GM23248 (cell line): ENCODE measurements at regions not wholly inside any gene's neighbourhood (a gene's known extent, or its start where the extent isn't known, plus 50 kb on each side); places are given as distances from the start of the nearest gene placed in this dataset.

ENCODE experiments used
- DNase-seq: peaks from one replicate; pipeline ENCODE4 v3.0.0-alpha.2; 2015
- H2AFZ ChIP-seq: fragments of 200-600 bp; sonication (generic); 2 replicates; pipeline ENCODE4 v1.6.1; 2016; ENCODE audit warnings: antibody characterized with exemption
- H3F3A ChIP-seq: fragments of 200-600 bp; sonication (generic); 2 replicates; pipeline ENCODE4 v1.6.1; 2016; ENCODE audit warnings: mild to moderate bottlenecking, antibody characterized with exemption, mixed run types; ENCODE audit not compliant: insufficient read depth
- H3K27ac ChIP-seq: fragments of 200-600 bp; sonication (generic); 2 replicates; pipeline ENCODE4 v1.5.1; 2016; ENCODE audit warnings: mild to moderate bottlenecking
- H3K27me3 ChIP-seq: fragments of 200-600 bp; sonication (generic); replicated peaks from 2 replicates; pipeline ENCODE4 v1.6.1; 2016; ENCODE audit warnings: mild to moderate bottlenecking; ENCODE audit not compliant: insufficient read depth
- H3K36me3 ChIP-seq: fragments of 200-600 bp; sonication (generic); 2 replicates; pipeline ENCODE4 v1.6.1; 2016; ENCODE audit warnings: low read depth, mild to moderate bottlenecking
- H3K4me1 ChIP-seq: fragments of 200-600 bp; sonication (generic); 2 replicates; pipeline ENCODE4 v1.6.1; 2016; ENCODE audit warnings: mild to moderate bottlenecking; ENCODE audit not compliant: insufficient read depth
- H3K4me2 ChIP-seq: fragments of 200-600 bp; sonication (generic); one replicate; pipeline ENCODE4 v1.6.1; 2016; ENCODE audit warnings: mild to moderate bottlenecking; ENCODE audit not compliant: unreplicated experiment
- H3K4me3 ChIP-seq: fragments of 200-600 bp; sonication (generic); 2 replicates; pipeline ENCODE4 v1.5.1; 2016; ENCODE audit warnings: mild to moderate bottlenecking
- H3K79me2 ChIP-seq: fragments of 200-600 bp; sonication (generic); 2 replicates; pipeline ENCODE4 v1.6.1; 2016; ENCODE audit warnings: mild to moderate bottlenecking; ENCODE audit not compliant: insufficient read depth
- H3K9ac ChIP-seq: fragments of 200-600 bp; sonication (generic); 2 replicates; pipeline ENCODE4 v1.6.1; 2016; ENCODE audit warnings: mild to moderate bottlenecking
- H3K9me2 ChIP-seq: fragments of 200-600 bp; sonication (generic); 2 replicates; pipeline ENCODE4 v1.6.1; 2016; ENCODE audit warnings: mixed run types, mild to moderate bottlenecking, moderate library complexity; ENCODE audit not compliant: insufficient read depth
- H3K9me3 ChIP-seq: fragments of 200-600 bp; sonication (generic); one replicate; pipeline ENCODE4 v1.6.1; 2017; ENCODE audit warnings: low read depth
- H4K20me1 ChIP-seq: fragments of 200-600 bp; sonication (generic); 2 replicates; pipeline ENCODE4 v1.6.0; 2016; ENCODE audit not compliant: insufficient read depth
- EZH2 ChIP-seq: fragments of 200-600 bp; sonication (generic); IDR thresholded peaks from 2 replicates; pipeline ENCODE4 v1.6.1; 2018; ENCODE audit warnings: antibody characterized with exemption, mild to moderate bottlenecking; ENCODE audit not compliant: insufficient read depth, poor library complexity, severe bottlenecking
- EZH2phosphoT487 ChIP-seq: fragments of 200-600 bp; sonication (generic); IDR thresholded peaks from 2 replicates; pipeline ENCODE4 v1.6.1; 2018; ENCODE audit warnings: antibody characterized with exemption, moderate library complexity, mild to moderate bottlenecking, low read depth; ENCODE audit not compliant: insufficient read depth
- WGBS, 2 experiments: methylation state at CpG; one replicate each; pipeline ENCODE4 v1.1.6; 2015 to 2017; ENCODE audit warnings: low lambda C conversion rate in 2 of 2, low coverage in 1 of 2; ENCODE audit errors: missing lambda C conversion rate in 2 of 2; 5-methylcytosine and 5-hydroxymethylcytosine counted together
- in situ Hi-C: fragments of 300-500 bp; cut with MboI; formaldehyde crosslinking; loops from 2 replicates; pipeline ENCODE4 v1.15.0; 2020

DNA sequence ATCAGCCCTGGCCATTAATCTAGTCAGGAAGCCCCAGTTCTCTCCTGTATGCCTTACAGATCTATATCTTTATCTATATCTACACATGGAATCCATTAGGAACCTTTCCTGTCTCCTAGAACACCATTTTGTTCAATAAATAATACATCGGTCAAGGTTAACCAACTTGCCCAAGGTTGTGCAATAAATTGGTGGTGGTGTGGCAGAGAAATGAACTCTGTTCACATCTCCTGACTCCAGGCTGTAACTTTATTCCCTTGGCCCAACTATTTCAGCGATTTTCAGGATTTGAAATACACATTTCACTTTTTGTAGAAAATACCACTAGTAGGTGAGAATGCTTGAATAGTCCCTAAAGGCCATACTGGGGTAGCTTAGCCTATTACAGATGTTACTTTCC, 712.5 kb upstream of the FZD8 start:
- Histone ChIP-seq H3K9ac (no peak overlapping the region), H3K4me3 (no peak overlapping the region), H3K27me3 (no peaks in the 10 kb centered on the region), H3K9me2 (no peaks in the 10 kb centered on the region; the same call in 1 of the 2 replicates), H3K9me3 (no peaks in the 10 kb centered on the region), H2AFZ (no peak overlapping the region), H3K36me3 (no peaks in the 10 kb centered on the region), H3K4me1 (peaks cover 10% of the 10 kb centered on the region; the same call in 1 of the 2 replicates), H3K27ac (no peak overlapping the region), H3F3A (peaks cover 3% of the 10 kb centered on the region; the same call in 1 of the 2 replicates), H4K20me1 (no peaks in the 10 kb centered on the region), H3K4me2 (no peak overlapping the region), H3K79me2 (no peaks in the 10 kb centered on the region)
- in situ Hi-C loops: no loop called here
- DNase-seq: no peak
- no peak for TF ChIP-seq EZH2phosphoT487
- no peak for TF ChIP-seq EZH2
- WGBS, 2 experiments: 97 to 98% methylated on average over 2 of the region's 2 CpGs

DNA sequence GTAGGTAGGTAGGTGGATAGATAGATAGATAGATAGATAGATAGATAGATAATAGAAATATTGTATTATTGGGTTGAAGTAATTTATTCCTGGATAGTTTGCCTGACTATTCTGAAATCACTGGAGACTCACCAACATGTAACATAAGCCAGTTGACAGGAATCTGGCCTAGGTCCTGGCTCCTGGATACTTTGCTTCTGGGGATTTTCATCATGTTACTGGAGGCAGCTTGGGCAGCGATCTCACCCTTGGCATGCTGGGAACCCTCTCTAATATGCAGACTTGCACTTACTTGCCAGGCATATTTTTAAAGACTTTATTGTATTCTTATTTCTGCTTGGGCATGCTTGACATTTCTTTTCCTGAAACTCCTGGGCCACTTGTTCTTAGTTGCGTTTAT, 709.1 kb upstream of the FZD8 start:
- DNase-seq: no peak
- TF ChIP-seq EZH2phosphoT487 (no peak), EZH2 (no peak)

GRCh38 chr10:36349445-36350078, 707.5 kb upstream of the FZD8 start:
- Histone ChIP-seq H3K9me2 (no peaks in the 10 kb centered on the region), H3K9me3 (no peaks in the 10 kb centered on the region), H3K36me3 (no peaks in the 10 kb centered on the region), H3F3A (peaks cover 16% of the 10 kb centered on the region), H3K4me1 (peaks cover 31% of the 10 kb centered on the region), H3K27ac (peak overlapping the region; percentile 43), H3K79me2 (no peaks in the 10 kb centered on the region), H4K20me1 (no peaks in the 10 kb centered on the region), H3K4me3 (no peak overlapping the region), H2AFZ (peak overlapping the region; percentile 34), H3K4me2 (peak overlapping the region; percentile 49), H3K9ac (peak overlapping the region; percentile 11; the same call in 1 of the 2 replicates), H3K27me3 (no peaks in the 10 kb centered on the region)
- TF ChIP-seq EZH2 (no peak), EZH2phosphoT487 (no peak)
- DNase-seq: peak; percentile 89
- in situ Hi-C loops: no loop called here
- 51% methylated on average over 8 of the region's 8 CpGs for WGBS, 2 experiments

More for the DNA sequence above, 709.1 kb upstream of the FZD8 start:
- Histone ChIP-seq H3K27ac (no peak overlapping the region), H3F3A (peaks cover 7% of the 10 kb centered on the region; the same call in 1 of the 2 replicates), H4K20me1 (no peaks in the 10 kb centered on the region), H3K4me2 (no peak overlapping the region), H3K79me2 (no peaks in the 10 kb centered on the region), H3K36me3 (no peaks in the 10 kb centered on the region), H3K9ac (no peak overlapping the region), H3K4me3 (no peak overlapping the region), H2AFZ (no peak overlapping the region), H3K9me2 (no peaks in the 10 kb centered on the region), H3K27me3 (no peaks in the 10 kb centered on the region), H3K9me3 (no peaks in the 10 kb centered on the region), H3K4me1 (peaks cover 16% of the 10 kb centered on the region)
- in situ Hi-C loops: no loop called here
- 69 to 78% methylated on average over 2 of the region's 2 CpGs for WGBS, 2 experiments

DNA sequence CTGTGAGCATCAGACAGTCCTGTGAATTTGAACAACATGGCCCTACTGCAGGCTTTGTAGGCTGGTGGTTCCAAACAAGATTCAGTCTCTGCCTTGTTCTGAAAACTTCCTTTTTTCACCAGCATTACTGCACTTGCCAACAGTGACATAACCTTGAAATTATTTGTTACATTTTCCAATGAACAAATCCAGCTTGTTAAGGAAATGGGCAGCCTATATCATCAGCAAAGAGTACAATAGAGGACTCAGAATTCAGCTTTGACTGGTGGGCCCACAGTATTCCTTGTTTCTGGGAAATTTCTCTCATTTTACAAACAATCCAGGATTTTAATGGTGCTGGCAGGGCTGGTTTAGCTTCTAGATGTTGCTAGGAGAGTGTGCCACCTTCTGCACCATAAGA, 703.7 kb upstream of the FZD8 start:
- Histone ChIP-seq H3K9ac (no peak overlapping the region), H3K36me3 (no peaks in the 10 kb centered on the region), H3K79me2 (no peaks in the 10 kb centered on the region), H3K9me2 (peaks cover 4% of the 10 kb centered on the region; the same call in 1 of the 2 replicates), H3K4me1 (peaks cover 48% of the 10 kb centered on the region), H3K4me3 (no peak overlapping the region), H2AFZ (peak overlapping the region; percentile 31), H3K9me3 (no peaks in the 10 kb centered on the region), H3F3A (peaks cover 27% of the 10 kb centered on the region), H4K20me1 (no peaks in the 10 kb centered on the region), H3K27ac (no peak overlapping the region), H3K27me3 (no peaks in the 10 kb centered on the region), H3K4me2 (peak overlapping the region; percentile 49)
- TF ChIP-seq EZH2phosphoT487 (no peak), EZH2 (no peak)
- in situ Hi-C loops: no loop called here
- DNase-seq: peak; percentile 64

- peaks cover 24% of the 10 kb centered on the region for H3F3A ChIP-seq
- no peaks in the 10 kb centered on the region for H4K20me1 ChIP-seq
- H3K9me2 ChIP-seq: peaks cover 4% of the 10 kb centered on the region; the same call in 1 of the 2 replicates
- H3K27ac ChIP-seq: no peak overlapping the region
- no peaks in the 10 kb centered on the region for H3K27me3 ChIP-seq
- H3K4me1 ChIP-seq: peaks cover 46% of the 10 kb centered on the region
- no peak for DNase-seq
- H3K9ac ChIP-seq: no peak overlapping the region
- H3K36me3 ChIP-seq: no peaks in the 10 kb centered on the region
- H3K4me3 ChIP-seq: no peak overlapping the region
- H2AFZ ChIP-seq: no peak overlapping the region
- 91 to 100% methylated on average over 1 of the region's 1 CpG for WGBS, 2 experiments
- TF ChIP-seq EZH2phosphoT487 (no peak), EZH2 (no peak)
- in situ Hi-C loops: no loop called here
- H3K79me2 ChIP-seq: no peaks in the 10 kb centered on the region
- peak overlapping the region; percentile 49 for H3K4me2 ChIP-seq
- no peaks in the 10 kb centered on the region for H3K9me3 ChIP-seq
Measured at GRCh38 chr10:36345175-36345533, 703.1 kb upstream of the FZD8 start.
